Brain microvascular endothelial cell (primary cell): ENCODE measurements at regions not wholly inside any gene's neighbourhood (a gene's known extent, or its start where the extent isn't known, plus 50 kb on each side); places are given as distances from the start of the nearest gene placed in this dataset.
A peak's percentile ranks its signal among the peaks of the same experiment; 100 is the strongest.

Source experiments
- DNase-seq: peaks from one replicate; pipeline ENCODE4 v3.0.0-alpha.2; 2020
- H3K27ac ChIP-seq: fragments of 250-450 bp; sonication (Bioruptor Pico); 2 replicates; pipeline ENCODE4 v1.5.1; 2020; ENCODE audit warnings: mild to moderate bottlenecking, moderate library complexity
- H3K27me3 ChIP-seq: fragments of 250-450 bp; sonication (Bioruptor Pico); replicated peaks from 2 replicates; pipeline ENCODE4 v1.5.1; 2020; ENCODE audit warnings: mild to moderate bottlenecking
- H3K36me3 ChIP-seq: fragments of 250-450 bp; sonication (Bioruptor Pico); replicated peaks from 2 replicates; pipeline ENCODE4 v1.5.1; 2020; ENCODE audit warnings: mild to moderate bottlenecking
- H3K4me3 ChIP-seq: 2 replicates; pipeline ENCODE4 v1.5.1; 2011; ENCODE audit warnings: low read depth, mild to moderate bottlenecking, control low read depth, low read length, moderate library complexity
- in situ Hi-C: cut with HindIII; loops from 2 replicates; pipeline ENCODE4 v1.10.0; 2017; ENCODE audit warnings: low sequenced_read_pairs, low pct_ligation_motif_present
- TF ChIP-seq, protein P1 (sequence below): IDR thresholded peaks from 2 replicates; pipeline ENCODE4 v1.5.1; 2011; ENCODE audit warnings: low read depth, mild to moderate bottlenecking, moderate library complexity, low read length, control low read depth, inconsistent platforms; ENCODE audit errors: missing control alignments

DNA sequence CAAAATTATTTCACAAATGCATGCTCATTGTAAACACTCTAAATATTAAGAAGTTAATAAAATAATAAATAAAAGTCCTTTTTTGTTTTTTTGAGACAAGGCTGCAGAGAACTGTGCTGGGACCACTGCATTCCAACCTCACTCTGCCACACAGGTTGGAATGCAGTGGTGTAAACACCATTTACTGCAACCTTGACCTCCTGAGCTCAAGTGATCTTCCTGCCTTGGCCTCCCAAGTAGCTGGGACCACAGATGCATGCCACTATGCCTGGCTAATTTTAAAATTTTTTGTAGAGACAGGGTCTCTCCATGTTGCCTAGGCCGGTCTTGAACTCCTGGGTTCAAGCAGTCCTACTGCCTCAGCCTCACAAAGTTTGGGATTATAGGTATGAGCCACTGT, 578.4 kb downstream of the ZIC1 start:
- in situ Hi-C loops, result no loop called here
- TF ChIP-seq, protein P1, sequence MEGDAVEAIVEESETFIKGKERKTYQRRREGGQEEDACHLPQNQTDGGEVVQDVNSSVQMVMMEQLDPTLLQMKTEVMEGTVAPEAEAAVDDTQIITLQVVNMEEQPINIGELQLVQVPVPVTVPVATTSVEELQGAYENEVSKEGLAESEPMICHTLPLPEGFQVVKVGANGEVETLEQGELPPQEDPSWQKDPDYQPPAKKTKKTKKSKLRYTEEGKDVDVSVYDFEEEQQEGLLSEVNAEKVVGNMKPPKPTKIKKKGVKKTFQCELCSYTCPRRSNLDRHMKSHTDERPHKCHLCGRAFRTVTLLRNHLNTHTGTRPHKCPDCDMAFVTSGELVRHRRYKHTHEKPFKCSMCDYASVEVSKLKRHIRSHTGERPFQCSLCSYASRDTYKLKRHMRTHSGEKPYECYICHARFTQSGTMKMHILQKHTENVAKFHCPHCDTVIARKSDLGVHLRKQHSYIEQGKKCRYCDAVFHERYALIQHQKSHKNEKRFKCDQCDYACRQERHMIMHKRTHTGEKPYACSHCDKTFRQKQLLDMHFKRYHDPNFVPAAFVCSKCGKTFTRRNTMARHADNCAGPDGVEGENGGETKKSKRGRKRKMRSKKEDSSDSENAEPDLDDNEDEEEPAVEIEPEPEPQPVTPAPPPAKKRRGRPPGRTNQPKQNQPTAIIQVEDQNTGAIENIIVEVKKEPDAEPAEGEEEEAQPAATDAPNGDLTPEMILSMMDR, result no peak
- Histone ChIP-seq H3K27ac (no peak overlapping the region), H3K36me3 (no peaks in the 10 kb centered on the region), H3K4me3 (no peak overlapping the region), H3K27me3 (no peaks in the 10 kb centered on the region)
- DNase-seq, result no peak

DNA sequence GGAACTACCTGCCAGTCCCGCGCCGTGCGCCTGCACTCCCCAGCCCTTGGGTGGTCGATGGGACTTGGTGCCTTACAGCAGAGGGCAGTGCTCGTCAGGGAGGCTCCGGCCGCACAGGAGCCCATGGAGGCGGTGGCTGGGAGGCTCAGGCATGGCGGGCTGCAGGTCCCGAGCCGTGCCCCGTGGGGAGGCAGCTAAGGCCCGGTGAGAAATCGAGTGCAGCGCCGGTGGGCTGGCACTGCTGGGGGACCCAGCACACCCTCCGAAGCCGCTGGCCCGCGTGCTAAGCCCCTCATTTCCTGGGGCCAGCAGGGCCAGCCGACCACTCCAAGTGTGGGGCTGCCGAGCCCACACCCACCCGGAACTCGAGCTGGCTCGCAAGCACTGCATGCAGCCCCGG, 580.2 kb downstream of the ZIC1 start:
- Histone ChIP-seq H3K36me3 (no peaks in the 10 kb centered on the region), H3K4me3 (no peak overlapping the region), H3K27ac (no peak overlapping the region), H3K27me3 (no peaks in the 10 kb centered on the region)
- in situ Hi-C loops, result no loop called here
- TF ChIP-seq, protein P1, result no peak
- DNase-seq, result no peak

- DNase-seq, result no peak
- Histone ChIP-seq H3K27me3 (no peaks in the 10 kb centered on the region), H3K4me3 (no peak overlapping the region), H3K36me3 (no peaks in the 10 kb centered on the region), H3K27ac (no peak overlapping the region)
- TF ChIP-seq, protein P1, result no peak
- in situ Hi-C loops, result no loop called here
Observed at GRCh38 chr3:148002705-148003205, 593.6 kb downstream of the ZIC1 start.

GRCh38 chr3:148004331-148004730, 595.2 kb downstream of the ZIC1 start:
- Histone ChIP-seq H3K27me3 (no peaks in the 10 kb centered on the region), H3K4me3 (no peak overlapping the region), H3K27ac (no peak overlapping the region), H3K36me3 (no peaks in the 10 kb centered on the region)
- in situ Hi-C loops, result no loop called here
- DNase-seq, result no peak
- TF ChIP-seq, protein P1, result no peak

- in situ Hi-C loops, result no loop called here
Observed at GRCh38 chr3:148005456-148005855, 596.3 kb downstream of the ZIC1 start.

DNA sequence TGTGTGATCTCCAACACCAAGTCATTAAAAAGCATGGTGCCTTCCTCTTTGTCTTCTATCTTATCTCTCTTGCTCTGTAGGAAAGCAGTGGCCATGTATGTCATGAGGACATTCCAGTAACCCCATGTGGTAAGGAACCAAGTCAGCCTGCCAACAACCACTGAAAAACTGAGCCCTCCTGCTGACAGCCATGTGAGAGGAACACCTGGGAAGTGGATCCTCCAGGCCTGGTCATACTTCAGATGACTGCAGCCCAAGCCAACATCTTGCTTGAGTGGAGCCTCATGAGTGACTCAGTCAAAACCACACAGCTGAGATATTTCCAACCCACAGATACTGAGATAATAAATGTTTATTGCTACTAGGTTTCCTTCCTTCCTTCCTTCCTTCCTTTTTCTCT, 597.3 kb downstream of the ZIC1 start:
- in situ Hi-C loops, result no loop called here
- TF ChIP-seq, protein P1, result no peak
- Histone ChIP-seq H3K27ac (no peak overlapping the region), H3K4me3 (no peak overlapping the region), H3K36me3 (no peaks in the 10 kb centered on the region), H3K27me3 (no peaks in the 10 kb centered on the region)
- DNase-seq, result peak; percentile 87

More at GRCh38 chr3:148005456-148005855, 596.3 kb downstream of the ZIC1 start:
- Histone ChIP-seq H3K36me3 (no peaks in the 10 kb centered on the region), H3K4me3 (no peak overlapping the region), H3K27ac (no peak overlapping the region), H3K27me3 (no peaks in the 10 kb centered on the region)
- DNase-seq, result no peak
- TF ChIP-seq, protein P1, result no peak
